ENCODE measurements at regions not wholly inside any gene's neighbourhood (a gene's known extent, or its start where the extent isn't known, plus 50 kb on each side); places are given as distances from the start of the nearest gene placed in this dataset.
A peak's percentile ranks its signal among the peaks of the same experiment; 100 is the strongest.
"Not testable (repeated sequence)": the region's sequence is repeated elsewhere in the genome, so short reads cannot be mapped to it uniquely, and the experiment has no call there.

GRCh38 chr18:59038295-59039039 lies 101.2 kb upstream of the SEC11C start:
- no peak for DNase-seq

- DNase-seq = not testable (repeated sequence)
Observed at GRCh38 chr18:59039040-59039320, 100.7 kb upstream of the SEC11C start.

GRCh38 chr18:59039449-59039848 lies 100.2 kb upstream of the SEC11C start:
- no peak for DNase-seq

GRCh38 chr18:59040770-59041148 lies 98.9 kb upstream of the SEC11C start:
- DNase-seq = no peak

DNA sequence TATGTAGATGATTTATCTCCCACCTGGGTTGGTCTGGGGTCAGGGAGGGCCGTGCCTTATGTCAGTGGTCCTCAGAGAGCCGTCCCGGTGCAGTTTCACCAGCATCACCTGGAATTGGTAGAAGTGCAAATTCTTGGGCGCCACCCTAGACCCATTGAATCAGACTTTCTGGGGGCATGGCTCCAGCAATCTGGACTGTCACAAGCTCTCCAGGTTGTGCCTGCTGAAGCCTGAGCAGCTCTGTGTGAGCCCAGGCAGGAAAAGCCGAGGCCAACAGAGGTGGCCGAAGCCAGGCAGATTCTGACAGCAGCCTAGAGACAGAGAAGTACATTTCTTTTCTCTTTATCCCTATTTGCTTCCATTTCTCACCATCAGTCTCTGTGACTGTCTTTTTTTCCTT lies 98.4 kb upstream of the SEC11C start:
- DNase-seq = no peak

DNA sequence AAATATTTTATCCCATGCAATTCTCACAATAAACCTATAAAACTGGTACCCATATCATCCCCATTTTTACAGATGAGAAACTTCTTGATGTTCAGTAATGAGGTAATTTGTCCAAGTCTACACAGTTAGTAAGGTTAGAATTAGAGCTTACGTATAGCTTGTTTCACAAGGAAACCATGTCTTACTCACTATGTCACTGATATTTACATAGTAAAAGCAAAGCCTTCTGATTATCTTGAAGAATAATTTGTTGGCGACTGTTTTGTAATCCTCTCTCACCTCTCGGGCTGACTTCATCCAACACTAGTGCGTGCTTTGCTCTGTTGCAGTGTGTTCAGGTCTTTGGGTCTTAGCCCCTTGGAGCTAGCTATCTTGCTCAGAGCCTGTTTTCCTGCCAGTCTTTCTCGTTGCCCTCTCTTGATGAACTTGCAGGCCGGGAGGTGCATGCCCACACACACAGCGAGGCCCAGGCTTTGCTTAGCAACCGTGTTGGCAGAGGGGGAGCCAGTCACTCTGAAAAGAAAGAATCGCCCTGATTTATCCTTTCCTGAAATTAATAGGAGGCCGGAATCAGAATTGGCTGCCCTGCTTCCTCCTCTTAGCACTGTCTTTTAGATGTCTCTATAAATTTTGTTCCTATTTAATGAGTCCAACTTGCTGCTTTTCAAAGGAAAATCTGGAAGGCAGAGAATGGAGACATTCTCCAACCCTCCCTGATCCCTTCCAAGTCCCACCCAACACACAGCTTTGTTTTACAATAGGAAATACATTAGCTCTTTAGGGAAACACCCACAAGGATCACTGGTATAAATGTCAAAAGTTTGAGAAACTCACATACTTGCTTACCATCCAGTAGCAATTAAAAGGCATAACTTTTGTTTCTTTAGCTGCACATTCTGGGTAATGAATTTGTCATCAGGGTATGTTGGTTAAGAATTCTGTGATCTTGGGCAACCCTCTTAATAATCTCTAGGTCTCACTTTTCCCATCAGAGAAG lies 97.6 kb upstream of the SEC11C start:
- no peak for DNase-seq

- no peak for DNase-seq
Observed at GRCh38 chr18:59044855-59045254, 94.8 kb upstream of the SEC11C start.

DNA sequence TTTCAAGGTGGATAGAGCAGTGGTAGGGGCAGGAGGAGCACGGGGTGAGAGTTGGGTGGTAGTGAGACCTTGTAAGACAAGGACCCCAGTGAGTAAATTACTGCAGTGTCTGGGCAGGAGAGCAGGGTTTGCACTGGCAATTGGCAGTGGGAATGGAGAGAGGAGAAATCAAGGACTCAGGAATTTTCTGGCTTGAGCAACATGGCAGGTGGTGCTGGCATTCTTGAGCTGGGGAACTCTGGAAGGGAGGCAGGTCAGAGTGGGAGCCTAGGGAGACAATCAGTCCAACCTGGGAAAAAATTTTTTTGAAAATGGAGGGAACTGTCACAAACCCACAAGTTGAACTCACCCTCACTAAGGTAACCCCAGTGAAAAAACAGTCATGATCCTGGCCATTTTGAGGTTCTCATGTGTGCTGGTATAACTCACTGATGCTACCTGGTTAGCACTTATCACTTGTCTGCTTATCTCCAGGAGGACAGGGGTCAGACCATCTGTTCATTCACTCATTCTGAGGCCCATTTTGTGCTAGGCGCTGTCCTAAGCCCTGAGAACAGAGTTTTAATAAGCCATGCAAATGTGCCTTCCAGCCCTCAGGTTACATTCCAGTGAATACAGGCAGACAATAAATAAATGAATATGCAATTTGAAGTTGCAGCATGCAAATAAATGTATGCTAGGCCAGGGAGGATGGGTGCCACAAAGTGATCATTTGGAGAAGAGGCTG lies 92.2 kb upstream of the SEC11C start:
- no peak for DNase-seq

- DNase-seq = no peak
Observed at GRCh38 chr18:59048048-59048363, 91.7 kb upstream of the SEC11C start.

DNA sequence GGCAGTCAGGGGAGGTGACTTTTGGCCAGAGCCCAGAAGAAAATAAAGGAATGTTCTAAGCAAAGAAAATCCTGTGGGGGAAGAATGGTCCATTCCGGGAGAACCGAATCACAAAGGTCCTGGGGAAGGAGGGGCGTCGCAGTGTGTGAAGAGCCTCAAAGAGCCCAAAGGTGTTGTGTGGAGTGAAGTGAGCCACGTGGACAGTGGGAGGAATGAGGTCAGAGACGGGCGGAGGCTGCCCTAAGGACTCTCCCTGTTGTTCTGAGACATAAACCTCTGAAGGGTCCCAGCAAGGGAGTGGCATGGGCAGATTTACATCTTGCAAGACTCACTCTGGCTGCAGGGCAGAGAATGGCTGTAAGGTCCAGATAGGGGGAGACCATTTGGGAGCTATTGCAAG lies 91.3 kb upstream of the SEC11C start:
- DNase-seq = no peak

DNA sequence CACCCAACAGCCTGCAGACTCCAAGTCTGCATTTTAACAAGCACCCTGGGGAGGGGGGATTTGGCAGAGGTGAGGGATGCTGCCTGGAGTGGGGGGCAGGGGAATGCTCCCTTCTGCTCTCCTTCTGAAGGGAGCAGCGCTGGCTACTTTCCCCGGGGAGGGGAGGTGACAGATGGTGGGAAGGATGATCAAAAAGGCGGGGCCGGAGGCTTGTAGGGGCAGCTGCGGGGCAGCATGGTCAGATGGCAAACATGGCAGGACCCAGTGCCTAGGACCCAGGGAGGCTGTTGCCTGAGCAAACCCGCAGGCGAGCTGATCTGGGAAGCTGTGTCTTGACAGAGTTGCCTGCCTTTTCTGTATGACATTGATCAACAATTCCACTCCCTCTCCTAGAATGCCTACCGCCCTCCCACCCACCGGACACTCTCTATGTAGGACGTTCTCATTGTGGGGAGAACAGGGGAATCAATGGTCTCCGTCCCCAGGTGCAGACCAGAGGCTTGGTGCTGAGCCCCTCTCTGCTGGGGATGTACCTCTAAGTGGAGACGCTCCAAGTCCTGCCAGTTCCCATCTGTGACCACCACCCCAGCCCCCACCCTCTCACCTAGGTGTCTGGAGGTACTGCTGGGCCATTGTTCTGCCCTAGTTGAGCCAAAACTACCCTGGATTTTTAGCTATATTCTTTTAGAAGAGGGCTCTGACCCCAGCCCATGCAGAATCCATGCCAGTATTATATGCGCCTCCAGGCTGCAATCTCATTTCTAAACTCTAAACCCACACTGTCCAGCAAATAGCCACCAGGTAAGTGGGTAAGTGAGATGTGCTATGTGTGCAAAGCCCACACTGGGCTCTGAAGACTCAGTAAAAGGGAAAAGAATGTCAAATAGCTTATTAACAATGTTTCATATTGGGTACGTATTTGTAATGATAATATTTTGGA lies 89.7 kb upstream of the SEC11C start:
- no peak for DNase-seq

DNA sequence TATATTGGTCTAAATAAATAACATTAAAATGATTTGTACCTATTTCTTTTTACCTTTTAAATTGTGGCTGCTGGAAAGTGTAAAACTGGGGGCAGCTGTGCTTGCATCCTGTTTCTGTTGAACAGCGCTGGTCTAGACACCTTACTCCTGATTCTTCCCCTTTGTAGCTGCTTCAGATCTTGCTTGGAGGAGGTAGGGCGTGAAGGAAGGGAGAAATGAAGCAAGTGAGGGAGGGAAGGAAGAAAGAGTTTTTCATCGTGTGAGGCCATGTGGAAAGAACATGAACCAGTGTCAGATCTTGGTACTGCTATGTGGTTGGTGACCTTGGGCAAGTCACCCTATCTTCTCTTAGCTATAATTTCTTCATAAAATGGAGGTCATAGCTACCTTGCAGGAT lies 89.0 kb upstream of the SEC11C start:
- DNase-seq = no peak

DNA sequence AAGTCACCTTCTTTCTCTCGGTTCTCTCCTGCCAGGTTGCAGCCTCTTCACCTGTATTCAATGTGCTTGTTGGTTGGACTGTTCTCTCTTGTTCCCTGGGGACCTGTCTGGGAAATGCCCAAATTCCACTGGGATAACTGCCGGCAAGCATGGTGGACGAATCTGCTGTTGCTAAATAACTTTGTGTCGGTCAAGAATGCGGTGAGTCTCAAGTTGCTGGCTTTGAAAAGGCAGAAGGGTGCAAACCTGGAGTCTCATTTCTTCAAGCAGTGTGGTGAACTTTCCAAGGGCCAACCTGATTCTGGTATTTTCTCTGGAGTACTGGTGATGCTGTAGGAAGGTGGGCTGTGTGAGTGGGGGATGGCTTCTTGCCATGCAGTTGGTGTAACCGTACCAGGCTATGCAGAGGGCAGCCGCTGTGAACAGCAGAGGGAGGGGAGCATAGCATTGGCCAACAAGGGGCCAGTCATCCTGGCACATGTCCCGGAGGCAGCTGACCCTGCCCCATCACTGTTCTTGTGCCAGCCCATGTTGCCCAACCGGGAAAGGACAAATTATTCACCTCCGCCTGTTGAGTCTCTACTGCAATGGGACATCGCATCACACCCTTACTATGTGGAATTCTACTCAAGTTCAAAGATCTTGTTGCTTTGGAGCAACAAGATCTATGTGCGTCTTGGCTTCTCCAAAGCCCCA lies 88.1 kb upstream of the SEC11C start:
- no peak for DNase-seq

DNA sequence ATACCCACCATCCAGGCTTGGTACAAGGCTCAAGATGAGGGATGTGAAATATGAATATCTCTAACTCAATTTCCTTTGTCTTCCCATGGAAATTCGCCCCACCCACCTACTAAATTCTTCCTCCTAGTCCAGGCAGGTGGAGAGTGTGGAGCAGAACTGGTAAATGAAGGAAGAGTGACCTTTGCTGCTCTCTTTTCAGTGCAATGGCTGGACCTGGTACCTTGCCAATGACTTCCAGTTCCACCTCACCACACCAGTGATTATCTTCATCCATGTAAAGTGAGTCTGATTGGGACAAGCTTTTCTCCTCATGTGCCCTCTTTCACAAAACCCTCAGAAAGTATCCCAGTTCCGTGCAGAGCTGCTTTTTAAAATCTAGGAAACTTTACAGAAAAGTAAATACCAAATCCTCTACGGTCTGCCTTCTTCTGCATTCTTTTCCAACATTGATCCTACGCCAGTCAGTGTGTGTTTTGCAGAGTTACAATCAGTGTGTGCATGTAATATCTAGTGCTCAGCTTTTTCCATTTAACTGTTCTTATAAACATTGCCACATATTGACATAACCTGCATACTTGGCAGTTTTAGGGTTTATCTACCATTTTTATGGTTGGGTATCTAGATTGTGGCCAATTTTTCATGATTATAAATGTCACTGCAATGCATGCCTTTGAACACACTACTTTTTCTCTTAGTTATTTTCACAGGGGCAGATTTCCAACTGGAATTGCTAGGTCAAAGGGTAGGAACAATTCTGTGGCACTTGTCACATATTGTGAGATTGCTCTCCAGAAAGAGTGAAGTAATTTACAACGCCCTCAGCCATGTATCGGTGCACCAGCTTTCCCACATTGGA lies 86.5 kb upstream of the SEC11C start:
- DNase-seq = no peak

GRCh38 chr18:59054496-59055287 lies 85.0 kb upstream of the SEC11C start:
- no peak for DNase-seq

DNA sequence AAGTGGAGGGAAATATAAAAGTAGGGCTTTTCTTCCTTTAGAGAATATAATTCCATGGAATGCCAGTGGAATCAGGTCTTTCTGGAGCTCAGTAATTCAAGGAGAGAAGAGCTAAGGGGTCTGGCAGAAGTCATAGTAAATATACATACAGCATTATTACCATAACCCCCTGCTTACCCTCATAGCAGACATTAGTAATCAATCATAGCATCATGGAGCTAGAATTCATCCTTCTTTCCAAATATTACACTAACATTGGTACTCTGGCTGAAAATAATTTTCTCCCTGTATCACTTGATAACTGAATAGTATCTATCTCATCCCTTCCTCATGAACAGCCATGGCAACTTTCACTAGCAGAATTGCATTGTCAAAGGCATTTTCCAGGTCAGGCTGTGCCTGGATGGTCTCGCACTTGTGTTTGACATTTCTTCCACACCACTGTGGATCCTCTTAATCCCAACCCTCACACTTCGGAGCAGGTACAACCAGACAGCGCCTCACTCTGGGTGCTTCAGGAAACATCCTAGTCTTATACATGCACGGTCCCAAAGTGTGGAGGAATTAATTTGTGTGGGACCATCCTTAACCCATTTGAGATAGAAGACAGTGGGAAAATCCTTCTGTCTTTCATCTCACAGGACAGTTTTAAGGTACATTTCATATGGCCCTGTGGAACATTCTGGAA lies 84.2 kb upstream of the SEC11C start:
- no peak for DNase-seq

- peak; percentile 68 to 75 for DNase-seq
Observed at GRCh38 chr18:59056706-59057492, 82.8 kb upstream of the SEC11C start.

- no peak for DNase-seq
Observed at GRCh38 chr18:59057493-59057795, 82.2 kb upstream of the SEC11C start.

DNA sequence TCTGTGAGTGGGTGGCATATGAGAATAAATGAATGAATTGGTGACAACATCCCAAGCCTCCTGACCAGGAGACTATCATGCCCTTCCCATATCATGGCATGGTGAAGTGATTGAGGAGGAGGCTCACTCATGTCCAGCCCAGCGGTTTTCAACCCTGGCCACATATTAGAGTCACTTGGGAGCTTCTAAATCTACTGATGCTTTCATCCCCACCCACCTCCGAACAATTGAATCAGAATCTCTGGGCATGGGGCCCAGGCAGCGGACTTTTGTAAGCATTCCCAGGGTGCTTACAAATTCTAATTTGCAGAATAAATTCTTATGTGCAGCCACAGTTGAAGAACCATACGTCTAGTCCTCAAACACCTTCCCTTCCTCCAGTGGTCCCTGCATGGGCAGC lies 81.7 kb upstream of the SEC11C start:
- no peak for DNase-seq
